ENCODE measurements at regions not wholly inside any gene's neighbourhood (a gene's known extent, or its start where the extent isn't known, plus 50 kb on each side); places are given as distances from the start of the nearest gene placed in this dataset.
"Not testable (repeated sequence)": the region's sequence is repeated elsewhere in the genome, so short reads cannot be mapped to it uniquely, and the experiment has no call there.

DNA sequence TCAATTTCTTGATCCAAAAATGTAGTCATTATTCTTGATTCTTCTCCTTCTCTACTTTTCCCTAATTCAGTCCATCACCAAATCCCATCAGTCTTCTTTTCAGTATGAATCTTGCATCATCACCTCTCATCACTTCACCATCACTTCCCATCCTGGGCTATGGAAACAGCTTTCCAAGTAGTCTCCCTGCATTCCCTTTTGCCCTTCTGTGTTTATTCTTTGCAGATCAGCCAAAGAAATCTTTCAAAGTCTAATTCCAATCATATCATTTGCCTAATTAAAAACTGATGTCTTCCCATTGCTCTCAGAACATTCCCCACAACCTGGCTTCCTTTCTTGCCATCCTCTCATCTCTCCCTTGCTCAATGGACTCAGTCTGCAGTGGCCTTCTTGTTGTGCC is 201.7 kb upstream of the ADAMTS3 start:
- peak; percentile 65 for DNase-seq (ENCODE audit: low read depth)

DNA sequence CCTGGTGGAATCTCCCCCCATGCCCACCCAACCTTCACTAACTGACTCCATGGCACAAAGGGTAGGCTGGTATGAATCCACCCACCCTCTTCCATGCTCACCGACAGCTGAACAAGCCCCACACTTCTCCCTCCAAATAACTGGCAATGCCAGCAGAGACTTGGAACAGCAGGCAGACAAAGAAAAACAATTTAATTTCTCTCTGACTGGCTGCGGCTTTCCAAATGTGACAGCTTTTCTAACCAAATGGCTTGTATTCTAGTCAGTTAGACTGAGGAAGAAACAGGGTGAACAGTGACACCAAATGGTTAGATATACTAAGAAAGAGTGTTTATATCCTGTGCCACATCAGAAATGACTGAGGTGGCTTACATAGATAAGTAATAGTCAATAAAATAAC is 199.3 kb upstream of the ADAMTS3 start:
- DNase-seq (ENCODE audit: low read depth), result peak; percentile 24

- peak; percentile 93 for DNase-seq (ENCODE audit: low read depth)
Measured at GRCh38 chr4:72767618-72768302, 198.7 kb upstream of the ADAMTS3 start.

DNA sequence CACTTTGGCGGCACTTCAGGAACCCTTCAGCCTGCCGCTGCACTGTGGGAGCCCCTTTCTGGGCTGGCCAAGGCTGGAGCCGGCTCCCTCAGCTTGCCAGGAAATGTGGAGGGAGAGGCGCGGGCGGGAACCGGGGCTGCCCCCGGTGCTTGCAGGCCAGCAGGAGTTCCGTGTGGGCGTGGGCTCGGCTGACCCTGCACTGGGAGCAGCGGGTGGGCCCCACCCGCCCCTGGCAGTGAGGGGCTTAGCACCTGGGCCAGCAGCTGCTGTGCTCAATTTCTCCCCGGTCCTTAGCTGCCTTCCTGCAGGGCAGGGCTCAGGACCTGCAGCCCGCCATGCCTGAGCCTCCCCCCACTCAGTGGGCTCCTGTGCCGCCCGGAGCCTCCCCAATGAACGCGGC is 196.8 kb upstream of the ADAMTS3 start:
- not testable (repeated sequence) for DNase-seq (ENCODE audit: low read depth)

- no peak for DNase-seq (ENCODE audit: low read depth)
Measured at GRCh38 chr4:72761368-72762038, 192.5 kb upstream of the ADAMTS3 start.

GRCh38 chr4:72753414-72753813 is 184.4 kb upstream of the ADAMTS3 start:
- not testable (repeated sequence) for DNase-seq (ENCODE audit: low read depth)

DNA sequence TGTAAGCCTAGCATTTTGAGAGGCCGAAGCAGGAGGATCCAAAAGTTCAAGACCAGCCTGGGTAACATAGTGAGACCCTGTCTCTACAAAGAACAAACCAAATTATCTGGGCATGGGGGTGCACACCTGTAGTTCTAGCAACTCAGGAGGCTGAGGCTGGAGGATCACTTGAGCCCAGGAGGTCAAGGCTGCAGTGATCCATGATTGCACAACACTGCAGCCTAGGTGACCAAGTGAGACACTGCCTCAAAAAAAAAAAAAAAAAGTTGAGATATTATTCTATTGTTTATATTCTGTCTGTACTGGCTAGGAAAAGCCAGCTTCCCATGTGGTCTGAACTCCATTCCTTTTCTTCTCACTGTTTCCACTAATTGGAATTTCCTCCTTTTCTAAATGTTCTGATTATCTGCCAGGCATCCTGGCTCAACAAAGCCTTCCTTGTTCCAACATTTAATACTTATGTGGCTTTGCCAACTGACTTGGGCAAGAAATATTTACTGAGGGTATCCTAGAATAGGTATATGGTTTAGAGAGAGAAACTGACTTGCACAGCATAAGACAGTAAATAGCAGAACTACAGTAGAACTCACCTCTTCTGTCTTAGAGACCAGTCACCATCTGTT is 175.2 kb upstream of the ADAMTS3 start:
- peak; percentile 2 for DNase-seq (ENCODE audit: low read depth)

DNA sequence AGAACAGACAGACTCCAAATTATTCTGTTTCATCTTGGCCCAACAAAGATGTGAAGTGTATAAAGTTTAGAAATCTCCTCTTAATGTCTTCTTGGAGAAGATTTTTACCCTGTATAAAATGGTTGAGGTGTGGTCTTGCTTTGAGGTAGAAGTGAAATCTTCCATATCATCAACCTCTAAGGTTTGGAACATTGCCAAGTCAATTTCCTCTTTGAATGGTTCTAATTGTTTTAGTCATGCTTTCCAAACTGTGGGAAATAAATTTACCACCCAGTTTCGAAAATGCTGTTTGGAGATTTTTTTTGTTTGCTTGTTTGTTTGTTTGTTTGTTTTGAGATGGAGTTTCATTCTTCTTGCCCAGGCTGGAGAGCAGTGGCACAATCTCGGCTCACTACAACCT is 174.1 kb upstream of the ADAMTS3 start:
- DNase-seq (ENCODE audit: low read depth), result no peak

DNA sequence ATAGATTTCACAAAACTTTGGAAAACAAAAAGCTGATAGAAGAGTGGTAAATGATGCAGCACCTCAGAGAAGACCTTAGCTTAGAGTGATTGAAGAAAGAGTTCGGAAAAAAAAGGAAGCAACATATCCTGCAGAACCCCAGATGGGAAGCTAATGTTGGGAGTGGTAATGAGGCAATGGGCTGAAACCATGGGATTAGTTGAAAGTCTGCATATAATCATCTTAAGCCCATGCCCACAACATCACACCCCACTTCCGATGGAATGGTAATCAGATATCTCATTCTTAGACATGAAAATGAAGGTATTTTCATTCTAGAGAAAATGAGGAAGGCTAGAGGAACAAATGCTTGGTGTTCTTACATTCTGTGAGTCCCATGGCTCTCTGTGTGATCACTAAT is 146.3 kb upstream of the ADAMTS3 start:
- DNase-seq (ENCODE audit: low read depth), result no peak

- no peak for DNase-seq (ENCODE audit: low read depth)
Measured at GRCh38 chr4:72714482-72715279, 145.7 kb upstream of the ADAMTS3 start.

- DNase-seq (ENCODE audit: low read depth), result peak; percentile 1
Measured at GRCh38 chr4:72712997-72713396, 144.0 kb upstream of the ADAMTS3 start.

GRCh38 chr4:72709475-72709874 is 140.5 kb upstream of the ADAMTS3 start:
- DNase-seq (ENCODE audit: low read depth), result no peak

GRCh38 chr4:72706684-72707083 is 137.7 kb upstream of the ADAMTS3 start:
- no peak for DNase-seq (ENCODE audit: low read depth)

GRCh38 chr4:72704925-72705640 is 136.1 kb upstream of the ADAMTS3 start:
- not testable (repeated sequence) for DNase-seq (ENCODE audit: low read depth)

GRCh38 chr4:72702948-72703347 is 133.9 kb upstream of the ADAMTS3 start:
- no peak for DNase-seq (ENCODE audit: low read depth)

DNA sequence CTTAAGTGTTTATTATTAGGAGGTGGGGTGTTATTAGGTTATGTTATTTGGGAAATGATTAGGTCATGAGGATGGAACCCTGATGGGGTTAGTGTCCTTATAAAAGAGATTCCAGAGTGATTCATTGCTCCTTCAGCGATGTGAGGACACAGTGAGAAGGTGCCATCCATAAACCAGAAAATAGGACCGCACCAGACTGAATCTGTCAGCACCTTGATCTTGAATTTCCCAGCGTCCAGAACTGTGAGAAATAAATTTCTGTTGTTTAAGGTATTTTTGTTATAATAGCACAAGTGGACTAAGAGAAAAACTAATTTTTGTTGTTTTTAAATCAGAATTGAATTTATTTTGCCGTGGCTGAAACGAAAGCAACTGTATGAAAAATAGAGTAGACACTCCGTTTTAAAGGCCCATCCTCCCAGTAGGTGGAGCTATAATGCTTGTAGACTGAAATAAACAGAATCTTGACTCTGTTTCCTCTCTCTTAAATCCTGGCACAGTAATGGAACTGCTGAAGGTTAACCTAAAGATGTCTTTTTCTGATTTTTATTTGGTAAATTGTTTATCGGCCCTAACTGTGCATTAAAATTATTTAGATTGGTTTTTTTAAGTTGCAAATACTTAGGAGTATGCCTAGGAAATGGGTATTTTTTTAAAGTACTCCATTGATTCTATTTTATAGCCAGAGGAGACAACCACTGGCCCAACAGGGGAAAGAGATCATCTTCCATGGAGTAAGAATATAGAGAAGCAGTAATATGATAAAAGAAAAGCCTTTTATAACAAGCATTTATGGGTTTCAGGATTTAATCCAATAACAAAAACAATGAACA is 133.2 kb upstream of the ADAMTS3 start:
- peak; percentile 70 for DNase-seq (ENCODE audit: low read depth)

- DNase-seq (ENCODE audit: low read depth), result no peak
Measured at GRCh38 chr4:72690771-72691170, 121.8 kb upstream of the ADAMTS3 start.

DNA sequence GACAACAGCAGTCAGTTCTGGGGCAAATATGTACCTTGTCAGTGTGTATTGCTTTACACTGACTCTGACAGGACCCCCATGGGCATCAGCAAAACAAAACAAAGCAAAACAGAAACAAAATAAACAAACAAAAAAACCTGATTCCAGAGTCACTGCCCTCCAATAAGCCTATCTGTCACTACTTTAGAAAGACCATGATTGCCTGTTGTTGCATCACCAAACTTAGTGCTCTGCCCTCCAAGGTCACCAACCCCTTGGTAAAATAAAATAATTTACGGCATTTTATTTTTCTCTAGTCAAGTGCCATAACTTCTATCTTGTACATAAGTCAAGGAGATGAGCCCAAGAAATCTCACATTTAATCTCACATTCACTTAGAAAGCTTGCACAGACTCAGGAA is 120.9 kb upstream of the ADAMTS3 start:
- no peak for DNase-seq (ENCODE audit: low read depth)

- not testable (repeated sequence) for DNase-seq (ENCODE audit: low read depth)
Measured at GRCh38 chr4:72686390-72686789, 117.4 kb upstream of the ADAMTS3 start.

DNA sequence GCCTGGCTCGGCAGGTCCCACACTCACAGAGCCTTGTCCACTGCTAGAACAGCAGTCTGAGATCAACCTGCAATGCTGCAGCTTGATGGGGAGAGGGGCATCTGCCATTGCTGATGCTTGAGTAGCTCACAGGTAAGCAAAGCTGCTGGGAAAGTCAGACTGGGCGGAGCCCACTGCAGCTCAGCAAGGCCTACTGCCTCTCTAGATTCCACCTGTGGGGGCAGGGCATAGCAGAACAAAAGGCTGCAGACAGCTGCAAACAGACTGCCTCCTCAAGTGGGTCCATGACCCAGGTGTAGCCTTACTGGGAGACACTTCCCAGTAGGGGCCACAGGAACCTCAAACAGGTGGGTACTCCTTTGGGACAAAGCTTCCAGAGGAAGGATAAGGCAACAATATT is 110.6 kb upstream of the ADAMTS3 start:
- no peak for DNase-seq (ENCODE audit: low read depth)

DNA sequence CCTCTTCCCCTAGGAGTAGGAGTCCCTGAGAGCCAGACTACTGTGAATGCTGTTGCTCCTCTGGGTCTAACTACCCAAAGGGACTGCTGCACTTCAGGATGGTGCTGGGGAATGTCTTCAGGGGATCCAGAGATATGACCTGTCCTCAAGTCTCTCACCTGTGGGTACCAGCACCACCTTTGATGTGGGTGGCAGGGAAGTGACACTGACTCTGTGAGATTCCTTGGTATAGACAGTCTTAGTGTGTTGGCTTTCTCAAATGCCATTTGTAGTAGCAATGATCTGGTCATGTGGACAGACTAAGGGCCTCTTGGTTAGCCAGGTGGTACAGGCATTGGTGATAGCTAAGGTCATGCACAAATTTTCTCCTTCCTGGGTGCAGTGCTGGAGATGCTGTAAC is 108.9 kb upstream of the ADAMTS3 start:
- no peak for DNase-seq (ENCODE audit: low read depth)

Measured in EH (cell line).